Adrenal gland (tissue), 9 donors: ENCODE measurements at regions not wholly inside any gene's neighbourhood (a gene's known extent, or its start where the extent isn't known, plus 50 kb on each side); places are given as distances from the start of the nearest gene placed in this dataset.

Experiments
- DNase-seq, 7 donors: peaks; one replicate each; pipeline ENCODE4 v3.0.0-alpha.2; 2019 to 2020
- H3K27ac ChIP-seq, 5 donors: fragments of 200-600 bp; sonication (generic) in 4 of 5; 1 replicate in 3 of 5; 2 replicates in 2 of 5; pipeline versions ENCODE4 v1.5.1 to v1.8.0; 2016 to 2020; ENCODE audit warnings: mild to moderate bottlenecking in 1 of 5
- H3K27me3 ChIP-seq: fragments of 200-600 bp; 2 replicates; pipeline ENCODE4 v1.8.0; 2021
- H3K36me3 ChIP-seq, 2 donors: fragments of 200-600 bp; replicated peaks in 1 of 2; 1 replicate in 1 of 2; 2 replicates in 1 of 2; pipeline versions ENCODE4 v1.5.1 to v1.8.0; 2018 to 2022
- H3K4me1 ChIP-seq, 2 donors: fragments of 200-600 bp; replicated peaks in 1 of 2; 1 replicate in 1 of 2; 2 replicates in 1 of 2; pipeline versions ENCODE4 v1.5.1 to v1.8.0; 2018 to 2021
- H3K4me3 ChIP-seq, 4 donors: fragments of 200-600 bp; sonication (generic) in 3 of 4; one replicate each; pipeline ENCODE4 v1.5.1; 2016 to 2018
- H3K9me3 ChIP-seq, 3 donors: fragments of 200-600 bp; sonication (generic) in 1 of 3; replicated peaks in 1 of 3; 1 replicate in 2 of 3; 2 replicates in 1 of 3; pipeline versions ENCODE4 v1.5.1 to v1.8.0; 2016 to 2021
- POLR2A ChIP-seq, 2 donors: fragments of 450-650 bp; IDR thresholded peaks; one replicate each; pipeline ENCODE4 v1.6.1; 2017; ENCODE audit warnings: antibody characterized with exemption in 2 of 2, mild to moderate bottlenecking in 2 of 2, moderate library complexity in 1 of 2
- WGBS, 4 donors: extraction: QIAGEN DNeasy Blood & Tissue Kit in 2 of 4; methylation state at CpG; one replicate each; pipeline versions ENCODE4 v1.1.5 to v1.1.7; 2013 to 2017; 5-methylcytosine and 5-hydroxymethylcytosine counted together
- intact Hi-C, 2 donors: fragments of 100-400 bp; cut with DNase I; formaldehyde crosslinking; loops; one replicate each; pipeline versions ENCODE4 v1.14.1 to v1.15.0; 2022 to 2023
- TF ChIP-seq, protein P1 (sequence below), 6 experiments: fragments of 450-650 bp in 4 of 6; fragments of 200-600 bp in 2 of 6; sonication (generic) in 1 of 6; IDR thresholded peaks; 1 replicate in 5 of 6; 2 replicates in 1 of 6; pipeline versions ENCODE4 v1.5.1 to v1.8.0; 2016 to 2021; ENCODE audit warnings: antibody characterized with exemption in 6 of 6, mild to moderate bottlenecking in 2 of 6, moderate library complexity in 1 of 6
- donor health status: healthy with polysubstance abuse.
- donor health status: Bipolar disorder and iron deficiency.
- donor health status: DM: yes; HTN: yes; CAD: no.
- donor health status: DM: no; HTN: no; CAD: no.
- donor health status: DM: no; HTN: no; CAD: no.

DNA sequence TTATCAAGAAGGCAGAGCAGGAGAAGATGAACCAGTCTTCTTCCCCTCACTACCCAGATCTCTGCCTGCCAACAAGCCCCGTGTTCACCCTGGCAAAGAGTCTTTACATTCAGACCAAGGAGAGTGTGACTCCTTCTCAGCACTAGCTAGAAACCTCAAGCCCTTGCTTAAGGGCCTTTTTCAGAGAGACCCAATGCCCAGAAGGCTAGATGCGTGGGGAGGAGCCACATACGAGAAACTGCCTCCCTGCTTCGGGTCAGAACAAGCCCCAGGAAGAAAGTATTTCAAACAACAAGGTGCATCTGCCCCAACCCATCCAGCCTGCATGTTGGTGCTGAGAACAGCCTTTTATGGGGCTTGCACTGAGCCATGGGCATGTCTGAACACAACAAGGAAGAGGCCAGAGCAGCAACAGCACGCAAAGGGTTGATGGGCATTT lies 152.7 kb upstream of the CAMK1G start:
- no peak for DNase-seq
- H3K9me3 ChIP-seq: no peaks in the 10 kb centered on the region
- no peak overlapping the region for H3K27ac ChIP-seq
- TF ChIP-seq, protein P1, sequence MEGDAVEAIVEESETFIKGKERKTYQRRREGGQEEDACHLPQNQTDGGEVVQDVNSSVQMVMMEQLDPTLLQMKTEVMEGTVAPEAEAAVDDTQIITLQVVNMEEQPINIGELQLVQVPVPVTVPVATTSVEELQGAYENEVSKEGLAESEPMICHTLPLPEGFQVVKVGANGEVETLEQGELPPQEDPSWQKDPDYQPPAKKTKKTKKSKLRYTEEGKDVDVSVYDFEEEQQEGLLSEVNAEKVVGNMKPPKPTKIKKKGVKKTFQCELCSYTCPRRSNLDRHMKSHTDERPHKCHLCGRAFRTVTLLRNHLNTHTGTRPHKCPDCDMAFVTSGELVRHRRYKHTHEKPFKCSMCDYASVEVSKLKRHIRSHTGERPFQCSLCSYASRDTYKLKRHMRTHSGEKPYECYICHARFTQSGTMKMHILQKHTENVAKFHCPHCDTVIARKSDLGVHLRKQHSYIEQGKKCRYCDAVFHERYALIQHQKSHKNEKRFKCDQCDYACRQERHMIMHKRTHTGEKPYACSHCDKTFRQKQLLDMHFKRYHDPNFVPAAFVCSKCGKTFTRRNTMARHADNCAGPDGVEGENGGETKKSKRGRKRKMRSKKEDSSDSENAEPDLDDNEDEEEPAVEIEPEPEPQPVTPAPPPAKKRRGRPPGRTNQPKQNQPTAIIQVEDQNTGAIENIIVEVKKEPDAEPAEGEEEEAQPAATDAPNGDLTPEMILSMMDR (IDR thresholded peaks at IDR 0.05): no peak
- TF ChIP-seq POLR2A (IDR thresholded peaks at IDR 0.05): no peak
- H3K4me1 ChIP-seq: no peaks in the 10 kb centered on the region
- no peaks in the 10 kb centered on the region for H3K27me3 ChIP-seq
- H3K36me3 ChIP-seq: no peaks in the 10 kb centered on the region
- WGBS, 4 donors: 72 to 92% (median 82%) methylated on average over 5 of the region's 5 CpGs
- no peak overlapping the region for H3K4me3 ChIP-seq
- intact Hi-C loops: no loop called here

DNA sequence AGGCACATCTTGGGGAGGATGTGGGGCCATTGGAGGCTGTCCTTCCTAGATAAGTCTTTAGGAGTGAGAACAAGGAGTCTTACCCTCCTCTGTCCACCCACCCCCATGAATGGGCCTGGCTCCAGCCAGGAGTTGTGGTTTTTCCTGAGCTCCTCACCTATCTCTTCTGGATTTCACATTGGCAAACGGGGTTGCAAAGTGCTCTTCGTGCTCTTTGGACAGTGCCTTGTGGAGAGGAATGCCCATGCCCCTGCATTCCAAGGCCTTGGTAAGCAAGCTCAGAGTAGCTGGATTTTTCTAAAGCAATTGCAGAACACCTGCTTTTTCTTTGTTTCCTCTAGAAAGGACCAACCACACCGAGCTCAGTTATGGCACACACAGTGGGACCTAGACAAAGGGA lies 152.1 kb upstream of the CAMK1G start:
- DNase-seq: no peak
- no peaks in the 10 kb centered on the region for H3K27me3 ChIP-seq
- H3K4me1 ChIP-seq: no peaks in the 10 kb centered on the region
- no peaks in the 10 kb centered on the region for H3K36me3 ChIP-seq
- no peaks in the 10 kb centered on the region for H3K9me3 ChIP-seq
- H3K4me3 ChIP-seq: no peak overlapping the region
- TF ChIP-seq, protein P1 (IDR thresholded peaks at IDR 0.05): no peak
- no peak for TF ChIP-seq POLR2A (IDR thresholded peaks at IDR 0.05)
- no peak overlapping the region for H3K27ac ChIP-seq
- intact Hi-C loops: no loop called here
- WGBS, 4 donors: 73 to 89% (median 81%) methylated on average over 2 to 3 of the region's 3 CpGs

DNA sequence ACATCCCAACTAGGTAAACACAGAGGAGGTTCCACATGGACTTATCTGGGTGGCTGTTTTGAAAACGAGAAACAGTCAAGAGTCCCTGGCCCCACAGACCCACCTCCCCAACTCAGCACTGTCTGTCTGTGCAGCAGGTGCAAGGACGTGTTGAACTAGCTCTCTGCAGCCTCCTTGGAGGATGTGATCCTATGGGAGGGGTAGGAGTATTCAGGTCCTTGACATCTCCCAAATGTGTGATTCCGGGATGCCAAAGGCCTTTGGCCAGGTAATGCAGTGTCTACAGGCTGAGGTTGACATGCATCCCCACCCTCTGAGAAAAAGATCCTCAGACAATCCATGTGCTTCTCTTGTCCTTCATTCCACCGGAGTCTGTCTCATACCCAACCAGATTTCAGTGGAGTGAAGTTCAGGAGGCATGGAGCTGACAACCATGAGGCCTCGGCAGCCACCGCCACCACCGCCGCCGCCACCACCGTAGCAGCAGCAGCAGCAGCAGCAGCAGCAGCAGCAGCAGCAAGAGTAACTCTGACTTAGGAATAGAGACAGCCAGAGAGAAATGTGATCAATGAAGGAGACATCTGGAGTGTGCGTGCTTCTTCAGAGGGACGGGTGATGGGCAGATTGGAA lies 151.6 kb upstream of the CAMK1G start:
- WGBS, 4 donors: 80 to 91% (median 89%) methylated on average over 11 to 12 of the region's 12 CpGs
- TF ChIP-seq POLR2A (IDR thresholded peaks at IDR 0.05): no peak
- TF ChIP-seq, protein P1 (IDR thresholded peaks at IDR 0.05): no peak
- intact Hi-C loops: no loop called here

DNA sequence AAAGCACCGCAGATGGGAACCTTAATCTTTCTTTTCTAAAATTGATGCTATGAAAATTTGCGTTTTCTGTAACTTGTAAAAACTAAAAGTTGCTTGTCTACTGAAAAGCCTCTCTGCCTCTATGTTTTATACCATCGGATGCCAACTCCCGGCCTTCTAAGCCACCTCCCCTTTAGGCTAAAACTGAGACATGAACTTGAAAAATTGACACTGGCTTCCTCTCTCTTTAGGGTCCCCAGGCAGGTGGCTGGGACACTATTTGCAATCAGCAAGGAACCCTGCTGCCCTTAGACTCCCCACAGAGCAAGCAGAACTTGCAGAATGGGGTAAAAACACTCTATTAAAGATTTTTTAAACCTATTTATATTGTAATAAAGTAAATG lies 151.1 kb upstream of the CAMK1G start:
- no peak overlapping the region for H3K4me3 ChIP-seq
- intact Hi-C loops: no loop called here
- no peaks in the 10 kb centered on the region for H3K36me3 ChIP-seq
- no peak overlapping the region for H3K27ac ChIP-seq
- WGBS, 4 donors: 63 to 85% (median 72%) methylated on average over 4 of the region's 4 CpGs
- H3K4me1 ChIP-seq: no peaks in the 10 kb centered on the region
- no peaks in the 10 kb centered on the region for H3K9me3 ChIP-seq
- DNase-seq: no peak
- H3K27me3 ChIP-seq: no peaks in the 10 kb centered on the region
- TF ChIP-seq, protein P1 (IDR thresholded peaks at IDR 0.05): no peak
- no peak for TF ChIP-seq POLR2A (IDR thresholded peaks at IDR 0.05)

More for the DNA sequence above, 151.6 kb upstream of the CAMK1G start:
- Histone ChIP-seq H3K9me3 (no peaks in the 10 kb centered on the region), H3K4me1 (no peaks in the 10 kb centered on the region), H3K27ac (no peak overlapping the region), H3K36me3 (no peaks in the 10 kb centered on the region), H3K27me3 (no peaks in the 10 kb centered on the region), H3K4me3 (no peak overlapping the region)
- DNase-seq: no peak
